ACHN (cell line): ENCODE measurements at regions not wholly inside any gene's neighbourhood (a gene's known extent, or its start where the extent isn't known, plus 50 kb on each side); places are given as distances from the start of the nearest gene placed in this dataset.

Experiments used
- DNase-seq: peaks from one replicate; pipeline ENCODE4 v3.0.0-alpha.2; 2015
- in situ Hi-C: cut with HindIII; loops from 2 replicates; pipeline ENCODE4 v1.10.0; 2017; ENCODE audit warnings: low sequenced_read_pairs, low pct_ligation_motif_present, low pct_unique_long_range_greater_than_20kb

GRCh38 chr5:1748271-1748670, 51.4 kb downstream of the MRPL36 start:
- in situ Hi-C loops: no loop called here
- no peak for DNase-seq

- in situ Hi-C loops: no loop called here
- no peak for DNase-seq
Observed at GRCh38 chr5:1747803-1748085, 51.9 kb downstream of the MRPL36 start.

- no peak for DNase-seq
- in situ Hi-C loops: no loop called here
Observed at GRCh38 chr5:1747079-1747802, 52.4 kb downstream of the MRPL36 start.

- no peak for DNase-seq
- in situ Hi-C loops: no loop called here
Observed at GRCh38 chr5:1746371-1747078, 53.1 kb downstream of the MRPL36 start.

- no peak for DNase-seq
- in situ Hi-C loops: no loop called here
Observed at GRCh38 chr5:1745796-1746370, 53.8 kb downstream of the MRPL36 start.

GRCh38 chr5:1745123-1745795, 54.4 kb downstream of the MRPL36 start:
- in situ Hi-C loops: no loop called here
- no peak for DNase-seq

- DNase-seq: no peak
- in situ Hi-C loops: no loop called here
Observed at GRCh38 chr5:1744393-1745122, 55.1 kb downstream of the MRPL36 start.

- in situ Hi-C loops: no loop called here
Observed at GRCh38 chr5:1743769-1744085, 55.9 kb downstream of the MRPL36 start.

GRCh38 chr5:1743061-1743768, 56.4 kb downstream of the MRPL36 start:
- no peak for DNase-seq
- in situ Hi-C loops: no loop called here

More at GRCh38 chr5:1743769-1744085, 55.9 kb downstream of the MRPL36 start:
- no peak for DNase-seq

GRCh38 chr5:1737790-1738405, 61.7 kb downstream of the MRPL36 start:
- in situ Hi-C loops: no loop called here
- peak; percentile 11 for DNase-seq

GRCh38 chr5:1736889-1737711, 62.5 kb downstream of the MRPL36 start:
- in situ Hi-C loops: no loop called here
- DNase-seq: no peak

GRCh38 chr5:1736065-1736464, 63.6 kb downstream of the MRPL36 start:
- DNase-seq: no peak
- in situ Hi-C loops: no loop called here

GRCh38 chr5:1735320-1735970, 64.2 kb downstream of the MRPL36 start:
- in situ Hi-C loops: no loop called here
- no peak for DNase-seq

- in situ Hi-C loops: no loop called here
- no peak for DNase-seq
Observed at GRCh38 chr5:1734908-1735289, 64.7 kb downstream of the MRPL36 start.

GRCh38 chr5:1734271-1734907, 65.2 kb downstream of the MRPL36 start:
- no peak for DNase-seq
- in situ Hi-C loops: no loop called here

- no peak for DNase-seq
- in situ Hi-C loops: no loop called here
Observed at GRCh38 chr5:1733369-1733768, 66.3 kb downstream of the MRPL36 start.
